ENCODE measurements at regions not wholly inside any gene's neighbourhood (a gene's known extent, or its start where the extent isn't known, plus 50 kb on each side); places are given as distances from the start of the nearest gene placed in this dataset.

GRCh38 chr4:152039023-152039481 is 278.2 kb upstream of the GATB start:
- TF ChIP-seq, protein P1, sequence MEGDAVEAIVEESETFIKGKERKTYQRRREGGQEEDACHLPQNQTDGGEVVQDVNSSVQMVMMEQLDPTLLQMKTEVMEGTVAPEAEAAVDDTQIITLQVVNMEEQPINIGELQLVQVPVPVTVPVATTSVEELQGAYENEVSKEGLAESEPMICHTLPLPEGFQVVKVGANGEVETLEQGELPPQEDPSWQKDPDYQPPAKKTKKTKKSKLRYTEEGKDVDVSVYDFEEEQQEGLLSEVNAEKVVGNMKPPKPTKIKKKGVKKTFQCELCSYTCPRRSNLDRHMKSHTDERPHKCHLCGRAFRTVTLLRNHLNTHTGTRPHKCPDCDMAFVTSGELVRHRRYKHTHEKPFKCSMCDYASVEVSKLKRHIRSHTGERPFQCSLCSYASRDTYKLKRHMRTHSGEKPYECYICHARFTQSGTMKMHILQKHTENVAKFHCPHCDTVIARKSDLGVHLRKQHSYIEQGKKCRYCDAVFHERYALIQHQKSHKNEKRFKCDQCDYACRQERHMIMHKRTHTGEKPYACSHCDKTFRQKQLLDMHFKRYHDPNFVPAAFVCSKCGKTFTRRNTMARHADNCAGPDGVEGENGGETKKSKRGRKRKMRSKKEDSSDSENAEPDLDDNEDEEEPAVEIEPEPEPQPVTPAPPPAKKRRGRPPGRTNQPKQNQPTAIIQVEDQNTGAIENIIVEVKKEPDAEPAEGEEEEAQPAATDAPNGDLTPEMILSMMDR (conservative IDR thresholded peaks at IDR 0.05): no peak
- TF ChIP-seq ZFX (IDR thresholded peaks at IDR 0.05): no peak
